NCI-H748 treated with DMSO at 0.1 percent for 48 hours (cell line): ENCODE measurements at regions not wholly inside any gene's neighbourhood (a gene's known extent, or its start where the extent isn't known, plus 50 kb on each side); places are given as distances from the start of the nearest gene placed in this dataset.
A peak's percentile ranks its signal among the peaks of the same experiment; 100 is the strongest.

Source experiments
- DNase-seq: peaks from one replicate; lab custom pipeline; 2025; lab: John Stamatoyannopoulos, UW

DNA sequence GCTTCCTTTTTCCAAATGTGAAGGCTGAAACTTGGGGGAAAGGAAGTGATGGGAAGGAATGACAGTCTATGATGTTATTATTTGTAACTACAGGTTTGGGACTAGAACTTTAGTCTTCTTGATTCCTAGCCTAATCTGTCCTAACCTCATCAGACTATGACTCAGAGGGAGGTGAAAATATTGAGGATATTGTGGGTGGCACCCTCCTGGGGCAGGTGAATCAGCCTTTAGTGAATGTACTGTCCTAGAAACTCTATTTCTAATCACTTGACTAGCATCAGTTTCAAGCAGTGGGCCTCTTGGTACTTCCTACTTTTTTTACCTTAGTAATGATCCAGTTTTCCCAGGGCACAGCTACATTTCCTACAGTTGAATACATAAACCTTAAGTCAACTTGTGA is 829.0 kb upstream of the API5 start:
- DNase-seq, result no peak

DNA sequence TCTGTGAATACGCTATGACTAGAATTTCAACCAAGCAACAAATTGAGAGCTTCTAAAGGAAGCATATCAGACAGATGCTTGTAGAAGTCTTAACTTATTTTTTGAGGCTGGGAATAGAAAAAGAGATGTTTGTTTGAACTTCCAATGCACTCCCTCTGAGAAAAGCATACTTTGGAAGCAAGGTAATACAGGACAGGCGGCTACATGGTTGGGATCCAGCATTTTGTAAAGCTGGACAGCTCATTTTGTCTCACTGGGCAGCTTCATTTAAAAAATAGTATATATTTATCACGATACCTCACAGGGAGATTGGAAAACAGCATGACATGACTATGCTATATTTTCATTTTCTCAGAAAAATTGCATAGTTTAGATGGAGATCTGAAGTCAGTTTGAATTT is 821.3 kb upstream of the API5 start:
- DNase-seq, result no peak

DNA sequence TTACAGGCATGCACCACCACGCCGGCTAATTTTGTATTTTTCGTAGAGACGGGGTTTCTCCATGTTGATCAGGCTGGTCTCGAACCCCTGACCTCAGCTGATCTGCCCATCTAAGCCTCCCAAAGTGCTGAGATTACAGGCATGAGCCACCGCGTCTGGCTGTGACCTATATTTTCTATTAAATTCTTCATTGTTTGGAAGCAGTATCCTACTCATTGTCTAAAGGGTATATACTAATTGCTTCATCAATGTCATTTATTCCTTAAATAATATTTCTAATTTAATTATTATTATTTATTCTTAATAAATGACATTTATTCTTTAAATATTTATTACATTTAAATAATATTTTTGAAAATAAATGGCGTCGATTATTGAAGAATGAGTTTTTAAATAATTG is 817.3 kb upstream of the API5 start:
- no peak for DNase-seq

DNA sequence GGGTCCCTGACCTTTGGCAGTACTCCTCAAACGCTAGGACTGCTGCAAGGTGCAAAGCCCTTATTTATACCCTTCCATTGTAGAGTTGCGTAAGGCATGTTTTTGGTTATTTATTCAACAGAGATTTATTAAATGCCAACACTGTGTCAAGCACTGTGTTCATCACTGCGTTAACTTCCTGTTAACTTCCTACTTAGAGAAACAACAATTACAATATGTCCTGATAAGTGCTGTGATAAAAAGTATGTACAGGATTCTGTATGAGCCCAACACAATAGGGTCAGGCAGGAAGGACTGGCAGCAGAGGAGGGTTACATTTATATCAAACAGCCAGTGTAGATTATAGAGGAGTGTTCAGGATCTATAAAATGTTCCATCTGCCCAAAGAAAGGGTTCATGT is 812.8 kb upstream of the API5 start:
- DNase-seq, result no peak

DNA sequence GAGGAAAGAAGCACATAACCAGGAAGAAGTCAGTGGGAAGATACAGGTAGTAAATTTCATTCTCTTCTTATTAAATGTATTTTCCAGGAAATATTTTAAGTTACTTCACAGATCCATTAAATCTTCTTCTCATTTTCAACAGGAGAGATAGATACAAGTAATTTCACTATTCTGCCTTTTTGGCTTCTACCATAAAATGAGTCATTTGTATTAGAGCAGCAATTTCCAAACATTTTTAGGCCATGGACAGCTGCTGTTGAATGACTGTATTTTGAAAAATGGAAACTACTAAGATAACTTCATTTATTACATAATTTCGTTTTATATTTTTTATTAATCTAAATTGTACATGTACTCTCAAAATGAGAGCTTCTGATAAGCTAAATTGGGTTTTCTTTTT is 809.6 kb upstream of the API5 start:
- DNase-seq, result no peak

DNA sequence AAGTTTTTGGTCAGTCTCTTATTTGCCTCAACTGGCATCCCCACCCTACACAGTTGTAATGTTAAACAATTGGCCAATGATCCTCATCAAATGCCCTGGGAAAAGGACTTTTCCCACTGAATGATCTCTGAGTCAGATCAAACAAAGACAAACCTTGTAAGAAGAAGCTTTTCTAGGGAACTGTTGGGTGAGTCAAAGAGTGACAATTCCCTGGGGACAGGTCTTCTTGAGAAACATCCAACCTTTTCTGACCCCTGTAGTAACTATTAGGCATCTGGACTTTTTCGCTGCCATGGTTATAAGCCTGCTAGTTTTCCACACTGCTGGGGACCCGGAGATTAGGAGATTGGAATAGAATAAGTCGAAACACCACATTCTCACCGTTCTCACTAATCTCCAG is 789.8 kb upstream of the API5 start:
- DNase-seq, result no peak

DNA sequence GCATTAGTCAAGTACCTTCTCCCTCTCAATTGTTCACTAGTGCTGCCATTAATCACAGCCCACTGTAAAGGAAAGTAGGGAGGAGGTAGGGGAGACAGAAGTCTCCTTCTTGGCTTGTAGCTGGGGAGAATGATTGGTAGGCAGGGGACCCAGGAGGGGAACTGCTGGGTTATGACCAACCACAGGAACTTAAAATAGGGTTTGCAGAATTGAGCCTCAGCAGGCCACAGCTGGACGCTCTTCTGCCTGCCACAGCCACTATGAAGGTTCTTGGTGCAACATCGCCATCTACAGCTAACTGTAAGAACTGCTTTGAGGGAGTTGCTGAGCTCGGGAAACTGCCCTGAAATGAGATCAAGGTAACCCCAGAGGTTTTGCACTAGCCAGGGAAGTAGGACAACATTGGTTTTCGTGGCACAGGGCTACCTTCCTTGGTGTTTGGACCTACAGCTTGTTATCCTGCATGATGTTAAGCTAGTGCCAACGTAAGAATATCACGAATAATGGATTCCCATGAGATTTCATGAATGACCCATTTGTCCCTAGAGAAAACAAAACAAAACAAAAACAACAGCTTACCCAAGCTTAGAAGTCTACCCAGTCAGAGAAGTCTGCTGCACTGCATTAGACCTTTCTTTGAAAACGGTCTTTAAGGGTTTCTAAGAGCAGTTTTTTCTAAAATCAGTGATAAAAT is 787.1 kb upstream of the API5 start:
- peak; percentile 16 for DNase-seq

DNA sequence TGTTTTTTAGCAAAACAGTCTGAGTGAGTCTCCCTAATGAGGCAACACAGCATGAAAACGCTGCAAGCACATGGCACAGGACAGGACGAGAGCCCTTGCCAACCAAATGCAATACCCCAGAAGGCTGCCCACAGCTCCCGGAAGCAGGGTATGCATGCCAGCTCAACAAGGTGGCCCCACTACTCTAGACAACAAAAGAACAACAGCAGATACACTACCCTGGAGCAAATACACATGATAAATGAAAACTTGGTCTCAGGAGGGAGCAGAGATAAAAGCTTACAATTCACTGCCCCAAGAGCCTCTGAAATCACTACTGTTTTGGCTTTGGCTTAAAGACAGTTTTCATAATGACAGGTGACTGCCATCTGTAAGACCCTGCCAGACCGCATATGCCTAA is 785.4 kb upstream of the API5 start:
- no peak for DNase-seq

DNA sequence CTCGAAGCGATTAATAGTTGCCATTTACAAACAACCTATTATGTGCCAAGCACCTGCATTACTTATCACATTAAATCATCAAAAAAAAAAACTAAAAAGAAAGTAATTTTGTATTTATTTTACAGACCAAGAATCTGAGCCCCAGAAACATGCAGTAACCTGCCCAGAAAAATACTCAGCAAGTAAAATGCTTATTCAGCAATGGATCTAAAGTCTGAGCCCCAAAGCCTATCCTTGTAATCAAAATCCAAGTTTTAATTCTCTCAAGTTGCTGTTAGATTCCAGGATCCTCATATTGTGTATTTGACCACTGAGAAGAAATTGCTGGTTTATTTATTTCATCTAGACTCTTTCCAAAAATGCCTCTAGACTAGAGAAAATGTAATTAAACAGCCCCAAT is 783.3 kb upstream of the API5 start:
- no peak for DNase-seq

DNA sequence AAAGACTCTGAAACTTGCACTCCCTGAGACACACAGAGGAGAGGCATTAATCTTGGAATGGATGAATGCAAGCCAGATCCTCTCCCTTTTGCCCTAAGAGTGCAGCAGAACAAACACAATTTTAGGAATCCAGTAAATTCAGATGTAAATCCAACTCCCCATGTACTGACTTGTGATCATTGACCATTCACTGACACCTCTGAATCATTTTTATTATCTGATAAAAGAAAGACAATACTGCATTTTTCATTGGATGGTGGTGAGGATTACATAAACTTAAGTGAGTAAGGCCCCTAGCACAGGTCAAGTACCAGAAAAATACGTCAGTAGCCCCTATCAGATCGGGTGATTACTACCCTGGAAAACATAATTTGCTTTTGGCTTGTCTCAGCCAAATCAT is 782.9 kb upstream of the API5 start:
- DNase-seq, result no peak

DNA sequence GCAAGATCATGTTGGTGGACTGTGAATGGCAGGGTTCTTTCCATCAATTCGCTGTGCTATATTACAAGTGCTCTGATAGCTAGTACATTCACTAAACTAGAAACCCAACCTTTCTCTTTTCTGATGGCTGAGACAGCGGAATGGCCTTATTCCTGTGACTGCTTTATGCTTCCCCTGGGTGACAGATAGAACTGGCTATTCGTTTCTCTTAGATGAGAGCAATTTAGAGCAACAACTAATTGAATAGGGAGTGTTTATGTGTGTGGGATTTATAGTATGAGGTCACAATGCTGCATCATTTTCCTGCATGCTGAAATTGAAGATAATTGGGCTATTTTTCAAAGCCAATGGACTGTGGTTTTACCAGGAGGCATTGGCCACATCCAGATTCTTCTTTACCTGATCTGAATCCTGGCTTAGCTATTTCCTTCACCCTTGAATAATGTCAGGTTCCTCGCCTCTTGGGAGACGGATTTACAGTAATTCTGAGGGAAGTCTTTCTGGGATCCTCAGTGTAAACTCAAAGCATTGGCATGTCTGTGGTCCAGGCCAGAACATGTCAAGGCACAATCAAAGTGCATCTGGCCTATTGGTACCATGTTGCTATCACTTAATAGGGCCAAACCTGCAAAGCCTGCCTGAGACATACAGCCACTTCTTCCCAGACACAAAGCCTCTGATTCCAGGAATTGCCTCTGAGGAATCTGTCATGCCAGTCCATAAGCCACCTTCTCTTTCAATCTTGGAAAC is 775.0 kb upstream of the API5 start:
- DNase-seq, result no peak

DNA sequence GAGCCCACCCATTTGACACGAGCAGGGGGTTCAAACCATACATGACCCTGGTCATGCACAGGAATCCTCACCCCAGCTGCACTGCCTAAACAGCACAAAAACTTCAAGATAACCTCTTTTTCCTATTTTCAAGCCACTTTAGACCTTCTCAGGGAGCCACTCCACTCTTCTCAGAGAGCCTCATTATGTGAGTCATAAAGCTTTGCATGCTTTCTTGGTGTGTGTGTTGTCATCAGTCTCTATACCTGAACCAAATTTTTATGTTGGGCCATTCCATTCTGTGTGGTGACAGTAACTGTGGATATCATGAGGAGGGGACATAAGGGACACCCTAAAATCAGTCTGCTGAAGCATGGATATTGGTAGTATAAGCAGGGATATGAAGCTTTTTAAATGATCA is 769.5 kb upstream of the API5 start:
- DNase-seq, result no peak

DNA sequence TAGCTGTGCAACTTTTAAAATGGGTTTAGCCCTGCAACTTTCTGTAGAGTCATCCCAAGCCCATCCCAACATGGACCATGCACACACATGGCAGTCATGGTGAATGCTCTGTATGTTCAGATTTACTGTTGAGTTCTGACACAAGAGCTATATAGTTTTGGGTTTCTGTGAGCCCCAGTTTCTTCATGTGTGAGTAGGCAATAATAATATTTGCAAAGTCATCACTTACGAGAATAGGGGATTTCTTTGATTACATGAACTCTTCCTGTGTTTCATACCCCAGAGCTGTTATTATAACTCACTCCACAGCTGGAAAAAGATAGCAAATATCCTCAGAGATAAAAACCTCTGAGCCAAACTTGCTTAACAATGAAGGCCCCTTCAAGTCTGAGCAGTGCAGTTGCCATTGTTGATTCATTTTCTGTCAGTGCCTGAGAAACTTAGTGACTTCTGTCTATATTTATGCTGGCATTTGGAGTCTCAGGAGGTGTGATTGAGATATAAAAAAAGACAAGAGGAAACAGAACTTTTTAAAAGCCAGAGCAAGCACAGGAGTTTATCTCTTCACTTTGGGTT is 767.9 kb upstream of the API5 start:
- no peak for DNase-seq

DNA sequence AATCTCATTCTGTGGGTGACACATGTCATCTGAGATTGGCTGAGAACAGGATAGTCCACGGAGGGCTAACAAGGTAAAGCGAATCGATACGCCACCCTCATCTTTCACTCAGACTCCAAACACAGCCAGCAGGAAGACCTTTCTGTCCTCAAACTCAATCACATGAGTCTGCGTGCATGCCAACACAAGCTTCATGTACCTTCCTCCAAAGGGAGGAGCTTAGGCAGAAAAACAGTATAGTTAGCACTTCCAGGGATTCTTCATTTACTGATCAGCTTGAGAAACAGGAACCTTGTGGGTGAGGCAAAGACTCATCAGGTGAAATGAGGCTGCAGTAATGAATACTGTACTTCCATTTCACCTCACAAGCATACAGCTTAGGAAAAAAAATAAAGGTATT is 767.1 kb upstream of the API5 start:
- DNase-seq, result no peak

DNA sequence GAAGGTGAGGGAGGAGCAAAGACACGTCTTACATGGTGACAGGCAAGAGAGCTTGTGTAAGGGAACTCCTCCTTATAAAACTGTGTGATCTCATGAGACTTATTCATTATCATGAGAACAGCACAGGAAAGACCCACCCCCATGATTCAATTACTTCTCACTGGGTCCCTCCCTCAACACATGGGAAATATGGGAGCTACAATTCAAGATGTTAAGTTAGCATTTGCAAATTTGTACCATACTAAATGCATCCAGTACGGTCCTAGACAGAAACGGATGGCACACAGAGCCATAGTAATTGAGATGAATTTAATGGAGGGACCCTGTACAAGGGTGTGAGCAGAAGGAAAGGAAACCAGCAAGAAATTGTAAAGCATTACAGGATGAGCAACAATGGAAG is 765.8 kb upstream of the API5 start:
- no peak for DNase-seq

DNA sequence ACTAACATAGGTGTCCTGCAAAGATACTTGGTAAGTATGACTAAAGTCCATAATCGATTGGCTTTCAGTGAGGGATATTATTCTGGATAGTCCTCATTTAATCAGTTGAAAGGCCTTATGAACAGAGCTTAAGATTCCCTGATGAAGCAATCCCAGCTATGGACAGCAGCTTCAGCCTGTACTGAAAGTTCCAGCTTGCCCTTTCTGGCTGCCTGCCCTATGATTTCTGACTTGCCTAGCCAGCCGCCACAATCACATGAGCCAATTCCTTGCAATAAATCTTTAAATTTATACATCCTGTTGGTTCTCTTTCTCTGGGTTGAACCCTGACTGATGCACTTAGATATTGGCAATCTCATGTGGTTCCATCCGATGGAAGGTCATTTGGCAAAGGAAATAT is 759.0 kb upstream of the API5 start:
- no peak for DNase-seq

DNA sequence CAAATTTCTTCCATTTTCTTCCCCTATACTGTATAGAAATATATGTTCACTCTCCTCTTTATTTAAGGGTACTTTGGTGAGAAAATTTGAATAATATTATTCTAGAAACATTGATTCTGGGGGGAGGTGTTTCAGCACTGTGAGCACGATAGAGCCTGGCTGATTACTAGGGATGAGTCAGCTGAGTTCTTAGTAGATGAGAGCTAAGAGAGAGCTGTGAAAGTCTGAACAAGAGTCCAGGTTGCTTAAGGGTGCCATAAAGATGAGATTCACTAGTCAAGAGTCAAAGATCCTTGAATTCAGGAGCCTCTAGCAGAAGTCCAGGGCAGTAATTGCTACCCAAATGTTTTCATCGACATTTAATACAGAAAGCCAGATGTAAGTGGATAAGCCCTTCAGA is 756.6 kb upstream of the API5 start:
- no peak for DNase-seq

DNA sequence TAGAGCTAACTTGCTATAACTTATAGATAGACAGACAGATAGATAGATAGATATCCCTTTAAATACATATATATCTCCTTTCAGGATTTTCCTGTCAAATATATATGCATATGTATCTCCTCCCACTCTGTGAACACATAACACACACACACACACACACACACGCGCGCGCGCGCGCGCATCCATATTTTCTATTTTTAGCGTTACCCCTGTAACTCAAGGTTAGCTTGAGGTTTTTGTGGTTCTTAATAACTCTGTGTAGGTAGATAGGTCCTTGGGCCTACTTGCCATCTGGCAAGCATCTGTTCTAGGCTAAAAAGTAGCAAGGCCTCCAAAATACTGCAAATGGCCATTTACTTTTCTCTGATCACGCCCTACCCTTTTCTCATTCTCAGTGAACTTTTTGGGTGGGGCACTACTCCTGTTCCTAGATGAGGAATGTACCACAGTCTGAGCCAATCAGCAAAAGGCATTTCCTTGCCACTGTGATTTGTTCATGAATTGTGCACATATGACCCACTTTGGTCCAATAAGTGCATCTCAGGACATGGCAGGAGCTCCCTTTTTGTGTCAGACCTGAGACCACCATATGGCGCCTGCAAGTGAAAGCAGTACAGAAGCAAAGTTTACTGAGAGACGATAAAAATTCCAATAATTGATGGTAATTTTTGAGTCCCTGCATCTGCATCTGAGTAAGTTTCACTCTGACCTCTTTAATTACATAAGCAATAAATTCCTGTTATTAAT is 740.5 kb upstream of the API5 start:
- DNase-seq, result no peak

DNA sequence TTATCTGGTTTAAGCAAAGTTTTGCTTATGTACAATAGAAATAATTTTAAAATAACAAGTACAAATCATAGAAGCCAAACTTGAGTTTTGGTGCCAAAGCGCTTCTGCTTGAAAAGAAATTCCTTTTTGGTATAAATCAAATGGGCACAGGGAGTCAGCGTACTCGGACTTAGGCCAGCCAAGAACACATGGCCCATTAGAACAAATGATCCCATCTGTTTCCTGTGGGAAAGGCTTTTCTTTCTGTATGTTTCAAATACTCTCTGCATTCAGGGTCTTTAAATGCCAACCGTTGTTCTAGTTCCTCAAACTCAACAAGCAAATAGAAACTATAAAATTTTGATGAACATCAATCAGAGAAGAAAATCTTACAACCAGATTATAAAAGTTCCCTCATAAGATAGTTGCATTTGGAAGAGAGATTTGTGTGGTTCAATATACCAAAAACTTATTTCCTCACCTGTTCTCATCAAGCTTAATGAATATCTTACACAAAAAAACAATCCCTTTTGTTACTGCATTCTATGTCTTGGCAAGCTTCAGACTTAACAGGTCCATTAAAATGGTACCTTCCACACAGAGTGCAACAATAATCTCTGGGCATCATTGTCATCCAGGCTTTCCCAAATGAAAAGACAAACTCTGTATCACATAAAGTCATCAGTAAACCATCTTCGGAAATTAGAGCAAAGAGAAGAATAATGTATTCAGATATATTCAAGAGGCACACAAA is 739.8 kb upstream of the API5 start:
- no peak for DNase-seq

DNA sequence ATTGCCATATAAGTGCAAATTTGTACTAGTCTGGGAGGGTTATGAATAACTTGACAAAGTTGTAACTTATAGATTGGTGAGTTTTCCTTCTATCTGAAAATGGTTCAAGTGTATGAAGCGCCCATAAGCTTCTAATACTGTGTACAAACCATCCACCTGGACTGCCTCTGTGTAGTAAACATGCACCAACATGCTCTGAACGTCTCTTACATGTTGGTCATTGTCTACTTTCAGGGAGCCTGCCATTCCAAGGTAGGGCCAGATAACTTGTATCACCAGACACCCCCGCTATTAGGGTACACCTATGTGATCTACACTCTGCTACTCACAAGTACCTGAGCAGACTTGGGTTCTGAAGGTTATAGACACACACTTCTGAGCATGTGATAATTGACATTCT is 735.5 kb upstream of the API5 start:
- no peak for DNase-seq

DNA sequence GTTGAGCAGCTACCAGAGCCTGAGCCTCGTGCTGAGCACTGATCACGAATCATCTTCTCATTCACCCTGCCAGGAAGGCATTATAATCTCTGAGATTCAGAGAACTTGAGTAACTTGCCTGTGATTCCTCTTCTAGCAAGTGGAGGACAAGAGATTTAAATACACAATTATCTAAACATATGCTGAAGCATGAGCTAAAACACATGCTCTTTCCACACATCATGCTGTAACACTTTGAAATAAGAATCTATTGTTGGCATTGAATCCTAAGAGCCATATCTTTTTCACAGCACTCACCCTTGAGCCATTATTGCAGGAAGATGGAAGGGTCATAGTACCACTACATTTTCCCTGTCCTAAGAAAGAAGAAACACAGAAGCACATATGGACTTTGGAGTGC is 722.5 kb upstream of the API5 start:
- DNase-seq, result no peak

DNA sequence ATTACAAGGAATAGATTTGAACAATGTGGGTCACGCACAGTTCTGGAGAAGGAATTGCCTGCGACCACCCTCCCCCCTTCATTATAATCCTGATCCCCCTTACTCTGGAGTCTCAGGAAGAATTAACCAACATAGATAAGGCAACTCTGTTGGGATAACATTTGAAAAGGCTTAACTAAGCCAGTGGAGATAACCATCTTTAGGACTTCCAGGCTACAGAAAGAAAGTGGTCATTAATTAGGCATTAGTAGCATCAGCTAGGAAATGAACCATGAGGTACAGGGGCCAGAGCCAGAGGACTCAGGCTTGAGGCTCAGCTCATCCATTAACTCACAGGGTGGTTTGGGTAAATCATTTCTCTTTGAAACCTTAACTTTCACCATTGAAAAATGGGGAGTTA is 720.0 kb upstream of the API5 start:
- DNase-seq, result no peak
